D341Med (cell line): ENCODE measurements at regions not wholly inside any gene's neighbourhood (a gene's known extent, or its start where the extent isn't known, plus 50 kb on each side); places are given as distances from the start of the nearest gene placed in this dataset.

Experiments
- DNase-seq: peaks from one replicate; pipeline ENCODE4 v3.0.0; 2012; ENCODE audit warnings: low spot score

DNA sequence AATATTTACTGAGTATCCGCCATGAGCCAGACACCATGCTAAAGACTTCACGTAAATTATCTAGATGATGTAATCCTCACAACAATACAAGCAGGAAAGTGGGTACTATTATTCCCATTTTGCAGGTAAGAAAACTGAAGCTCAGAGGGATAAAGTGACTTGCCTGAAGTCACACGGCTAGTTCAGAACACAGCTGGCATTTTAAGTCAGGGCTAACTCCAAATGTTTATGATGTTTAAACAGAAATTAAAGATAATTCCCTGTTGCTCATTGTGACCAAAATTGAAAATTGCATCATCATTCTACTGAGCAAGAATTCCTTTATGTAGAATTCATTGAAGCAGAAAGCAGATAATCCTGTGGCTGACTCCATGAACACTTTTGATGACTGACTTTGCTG is 71.3 kb upstream of the STXBP5 start:
- no peak for DNase-seq

DNA sequence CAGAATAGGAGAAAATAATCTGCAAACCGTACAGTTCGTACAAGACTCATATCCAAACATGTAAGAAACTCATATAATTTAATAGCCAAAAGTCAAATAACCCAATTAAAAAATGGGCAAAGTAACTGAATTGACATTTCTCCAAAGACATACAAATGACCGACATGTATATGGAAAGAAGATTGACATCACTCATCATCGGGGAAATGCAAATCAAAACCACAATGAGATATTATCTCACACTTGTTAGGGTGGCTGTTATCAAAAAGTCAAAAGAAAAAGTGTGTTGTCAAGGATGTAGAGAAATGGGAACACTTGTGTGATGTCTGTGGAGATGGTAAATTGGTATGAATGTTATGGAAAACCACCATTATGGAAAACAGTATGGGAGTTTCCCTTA is 70.5 kb upstream of the STXBP5 start:
- no peak for DNase-seq

DNA sequence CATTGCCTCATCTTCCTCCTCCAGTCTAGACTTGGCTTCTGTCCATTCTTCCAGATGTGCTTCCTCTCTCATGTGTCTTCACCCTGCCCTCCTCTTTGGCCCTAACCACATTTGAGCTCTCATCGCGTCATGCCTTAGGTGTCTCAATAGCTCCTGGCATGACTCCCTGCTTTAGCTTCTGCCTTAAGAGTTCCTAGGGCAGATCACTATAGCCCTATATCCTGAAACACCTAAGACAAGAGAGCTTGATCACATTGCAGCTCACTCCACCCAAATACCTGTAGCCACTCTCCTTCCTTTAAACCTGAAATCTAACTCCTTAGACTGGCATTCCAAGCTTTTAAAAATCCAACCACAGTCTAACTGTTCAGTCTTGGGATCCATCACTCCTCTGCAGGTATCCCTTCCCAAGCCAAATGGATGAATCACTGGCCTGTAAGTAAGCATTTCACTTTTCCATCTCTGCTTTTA is 69.0 kb upstream of the STXBP5 start:
- no peak for DNase-seq

DNA sequence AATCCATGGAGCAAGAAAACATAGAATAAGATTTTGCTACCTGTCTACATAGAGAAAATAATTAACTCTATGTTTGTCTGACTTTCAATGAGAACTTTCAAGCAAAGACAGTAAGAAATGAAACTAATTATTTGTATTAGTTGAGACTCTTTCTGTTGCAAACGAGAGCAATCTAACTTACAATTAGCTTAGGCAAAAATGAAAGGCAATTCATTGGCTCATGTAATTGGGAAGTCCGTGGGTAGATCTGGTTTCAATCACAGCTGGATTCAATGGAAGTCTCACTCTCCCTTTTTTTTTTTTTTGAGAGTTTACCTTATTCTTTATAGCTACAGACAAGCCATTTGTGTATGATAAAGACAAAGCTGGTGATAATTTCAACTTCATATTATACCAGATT is 68.2 kb upstream of the STXBP5 start:
- DNase-seq = no peak

DNA sequence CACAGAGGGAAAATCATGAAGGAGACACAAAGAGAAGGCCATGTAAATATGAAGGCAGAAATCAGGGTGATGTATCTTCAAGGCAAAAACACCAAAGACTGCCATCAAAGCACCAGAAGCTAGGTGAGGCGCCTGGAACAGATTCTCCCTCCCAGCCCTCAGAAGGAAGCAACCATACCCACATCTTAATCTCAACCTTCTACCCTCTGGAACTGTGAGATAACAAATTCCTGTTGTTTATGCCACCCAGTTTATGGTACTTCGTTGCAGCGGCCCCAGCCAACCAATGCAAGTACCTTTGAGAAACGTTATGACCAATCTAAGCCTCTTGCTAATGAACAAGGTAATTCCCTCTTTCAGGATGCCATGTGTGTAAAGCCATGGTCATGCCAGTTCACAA is 66.2 kb upstream of the STXBP5 start:
- DNase-seq = no peak

DNA sequence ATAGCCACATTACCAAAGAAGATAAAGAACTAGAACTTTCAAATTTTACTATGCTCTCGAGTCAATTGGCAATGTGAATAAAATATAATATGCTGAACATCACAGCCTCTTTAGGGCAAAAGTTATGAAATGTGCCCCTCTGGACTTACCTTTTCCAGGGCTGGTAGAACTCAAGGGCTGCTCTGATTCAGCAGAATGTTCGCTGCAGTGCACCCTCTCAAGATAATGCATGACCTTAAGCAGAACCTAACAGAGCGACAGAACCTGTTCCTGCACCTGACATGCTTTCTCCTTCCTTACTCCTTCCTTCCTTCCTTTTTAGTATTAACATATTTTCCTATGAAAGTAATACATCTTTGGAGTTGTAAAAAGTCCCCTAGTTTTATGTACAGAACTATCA is 65.4 kb upstream of the STXBP5 start:
- DNase-seq = no peak

DNA sequence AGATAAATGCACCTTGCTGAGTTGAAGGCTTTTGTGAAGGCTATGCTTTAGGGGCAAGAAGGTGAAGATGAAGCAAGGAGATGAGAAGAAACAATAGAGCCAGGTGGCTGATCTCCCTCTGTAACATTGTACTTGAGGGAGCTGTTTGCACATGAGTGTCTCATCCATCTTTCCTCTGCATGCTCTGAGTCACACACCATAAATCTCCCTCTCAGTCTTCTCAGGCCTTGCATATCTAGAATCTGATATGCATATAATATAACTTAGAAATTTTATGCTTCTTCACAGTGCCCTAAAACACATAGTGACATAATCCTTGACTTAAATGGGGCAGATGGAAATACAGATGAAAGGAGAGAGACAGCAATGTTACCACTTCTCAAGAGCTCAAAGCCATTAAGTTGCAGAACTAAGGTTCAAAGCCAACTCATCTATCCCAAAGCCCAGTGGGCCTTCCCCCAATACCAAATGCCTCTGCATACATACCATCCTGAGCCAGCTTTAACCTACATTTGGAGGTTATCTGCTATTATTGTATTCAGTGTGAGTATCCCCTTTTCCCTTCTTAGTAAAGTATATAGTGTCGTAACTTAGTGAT is 62.4 kb upstream of the STXBP5 start:
- no peak for DNase-seq

DNA sequence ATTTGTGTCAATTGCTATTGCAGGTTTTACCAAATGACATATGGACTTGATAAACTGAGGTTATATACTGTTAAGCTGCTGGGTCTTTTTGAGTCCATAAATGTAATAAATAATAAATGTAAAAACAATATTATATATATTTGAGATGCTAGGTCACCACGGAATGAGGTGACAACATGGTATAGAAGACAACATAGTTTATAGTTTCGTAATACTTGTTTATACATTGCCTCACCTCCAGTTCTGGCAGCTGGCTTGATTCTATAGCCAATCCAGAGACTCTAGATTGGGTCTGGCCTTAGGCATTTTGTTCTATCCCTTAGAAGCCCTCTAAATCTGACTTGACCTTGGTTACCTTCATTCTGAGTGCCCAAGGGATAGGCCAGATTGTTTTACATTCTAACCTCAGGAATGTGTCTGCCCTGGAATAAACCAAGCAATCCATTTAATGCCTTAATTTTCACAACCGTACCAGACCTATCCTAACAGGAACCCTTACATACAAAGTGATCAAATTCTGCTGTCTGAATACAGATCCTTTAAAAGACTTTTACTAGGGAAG is 61.5 kb upstream of the STXBP5 start:
- no peak for DNase-seq

DNA sequence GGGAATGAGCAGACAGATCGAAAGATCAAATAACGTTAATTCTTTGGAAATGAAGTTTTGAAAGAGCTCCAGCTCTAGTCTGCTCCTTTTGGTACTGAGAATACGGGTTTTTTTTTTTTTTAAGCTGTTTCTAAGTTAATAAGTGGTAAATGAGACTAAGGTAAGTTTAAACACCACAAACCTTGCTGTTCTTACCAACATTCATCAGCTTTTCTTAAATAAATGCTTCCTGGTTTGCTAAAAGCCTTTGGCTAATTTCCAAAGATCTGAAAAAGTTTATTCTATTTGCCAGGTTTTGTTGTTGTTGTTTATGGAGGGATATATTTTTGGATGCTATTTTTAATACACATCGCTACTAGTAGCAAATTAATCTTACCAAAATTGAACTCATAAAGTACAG is 55.1 kb upstream of the STXBP5 start:
- no peak for DNase-seq

DNA sequence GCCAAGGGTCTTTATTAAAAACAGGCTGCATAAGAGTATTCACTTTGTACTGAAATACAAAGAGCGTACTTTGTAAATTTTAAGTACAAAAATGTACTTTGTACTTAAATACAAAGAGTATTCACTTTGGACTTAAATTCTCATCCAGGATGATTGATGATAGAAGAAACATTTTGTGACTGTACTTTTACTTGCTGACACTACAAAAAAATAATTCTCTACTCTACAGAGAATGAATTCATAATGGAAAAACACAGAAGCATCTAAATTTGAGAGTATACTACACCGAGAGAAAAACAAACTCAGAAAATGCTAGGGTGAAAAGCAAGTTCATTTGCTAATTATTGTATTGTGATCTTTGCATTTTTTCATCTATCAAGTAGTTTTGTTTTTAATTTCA is 54.4 kb upstream of the STXBP5 start:
- no peak for DNase-seq

DNA sequence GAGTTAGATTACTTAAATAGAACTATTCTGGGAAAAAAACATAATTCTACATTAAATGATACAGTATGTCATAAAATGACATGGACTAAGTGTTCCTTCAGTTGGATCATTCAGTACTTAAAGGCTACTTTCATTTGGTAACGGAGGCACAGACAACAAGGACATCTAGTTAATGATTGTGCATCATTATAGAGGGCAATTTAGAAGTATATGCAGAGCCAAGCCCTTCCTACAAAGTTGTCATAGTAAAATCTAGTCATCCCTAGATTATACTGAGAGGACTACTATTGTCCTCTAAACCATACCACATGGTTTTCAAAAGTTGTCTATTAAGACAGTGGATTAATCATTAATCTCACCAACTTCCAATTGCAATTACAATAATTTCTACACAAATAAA is 53.9 kb upstream of the STXBP5 start:
- no peak for DNase-seq
